RWPE1 (cell line): ENCODE measurements at regions not wholly inside any gene's neighbourhood (a gene's known extent, or its start where the extent isn't known, plus 50 kb on each side); places are given as distances from the start of the nearest gene placed in this dataset.

ENCODE experiments used
- CTCF ChIA-PET: fragments of 350-600 bp; sonication (Branson Sonifier 250); formaldehyde crosslinking; extraction: SDS; loops from one replicate; lab custom pipeline; 2021; lab: Yijun Ruan, JAX
- POLR2A ChIA-PET: fragments of 400-600 bp; formaldehyde crosslinking; extraction: SDS; loops from one replicate; lab custom pipeline; 2020; ENCODE audit warnings: antibody characterized with exemption; ENCODE audit not compliant: low non-redundant PET; lab: Yijun Ruan, JAX
- DNase-seq: peaks from one replicate; pipeline ENCODE4 v3.0.0; 2012; ENCODE audit warnings: low spot score
- H3K27ac ChIP-seq: fragments of 450-650 bp; 2 replicates; pipeline ENCODE4 v1.5.1; 2017
- CTCF ChIP-seq: fragments of 450-650 bp; conservative IDR thresholded peaks from 2 replicates; pipeline ENCODE4 v1.5.1; 2017; ENCODE audit warnings: low read depth, mild to moderate bottlenecking

- ChIA-PET CTCF (no interaction called here), POLR2A (no interaction called here)
- DNase-seq: no peak
- TF ChIP-seq CTCF: no peak
- H3K27ac ChIP-seq: no peak overlapping the region
Observed at GRCh38 chr2:7131261-7131660, 214.0 kb downstream of the RNF144A start.

GRCh38 chr2:7132753-7133152, 215.5 kb downstream of the RNF144A start:
- CTCF ChIA-PET: no interaction called here
- POLR2A ChIA-PET: no interaction called here
- DNase-seq: no peak
- H3K27ac ChIP-seq: no peak overlapping the region
- no peak for TF ChIP-seq CTCF

- no peak for DNase-seq
- TF ChIP-seq CTCF: no peak
- H3K27ac ChIP-seq: no peak overlapping the region
- ChIA-PET CTCF (no interaction called here), POLR2A (no interaction called here)
Observed at GRCh38 chr2:7133521-7133920, 216.3 kb downstream of the RNF144A start.

GRCh38 chr2:7140306-7140705, 223.1 kb downstream of the RNF144A start:
- CTCF ChIA-PET: no interaction called here
- POLR2A ChIA-PET: no interaction called here
- TF ChIP-seq CTCF: no peak
- no peak overlapping the region for H3K27ac ChIP-seq
- DNase-seq: no peak

- ChIA-PET POLR2A (no interaction called here), CTCF (interaction anchor here (0.6 kb wide), 1 partner anchor 1459 kb away, joined by 3 read pairs; no protein-coding TSS in a partner anchor)
- DNase-seq: no peak
- TF ChIP-seq CTCF: no peak
- H3K27ac ChIP-seq: no peak overlapping the region
Observed at GRCh38 chr2:7145707-7146106, 228.5 kb downstream of the RNF144A start.

- ChIA-PET POLR2A (no interaction called here), CTCF (interaction anchor here (0.6 kb wide), 1 partner anchor 1459 kb away, joined by 3 read pairs; no protein-coding TSS in a partner anchor)
- no peak for TF ChIP-seq CTCF
- H3K27ac ChIP-seq: no peak overlapping the region
- no peak for DNase-seq
Observed at GRCh38 chr2:7146151-7146550, 228.9 kb downstream of the RNF144A start.
